Fibroblast of pulmonary artery (primary cell): ENCODE measurements at regions not wholly inside any gene's neighbourhood (a gene's known extent, or its start where the extent isn't known, plus 50 kb on each side); places are given as distances from the start of the nearest gene placed in this dataset.

ENCODE experiments used
- DNase-seq: peaks from one replicate; pipeline ENCODE4 v3.0.0-alpha.2; 2010; ENCODE audit warnings: low read depth
- H3K4me3 ChIP-seq: replicated peaks from 2 replicates; pipeline ENCODE4 v1.5.1; 2011; ENCODE audit warnings: low read depth, mild to moderate bottlenecking, control low read depth, low read length, moderate library complexity
- CTCF ChIP-seq: IDR thresholded peaks from 2 replicates; pipeline ENCODE4 v1.5.1; 2011; ENCODE audit warnings: mild to moderate bottlenecking, control low read depth, low read length, inconsistent platforms; ENCODE audit errors: missing control alignments

GRCh38 chr3:110193074-110193473, 855.7 kb upstream of the DPPA4 start:
- no peak for TF ChIP-seq CTCF
- no peak overlapping the region for H3K4me3 ChIP-seq
- peak; percentile 7 for DNase-seq

GRCh38 chr3:110198717-110199587, 861.6 kb upstream of the DPPA4 start:
- no peak for TF ChIP-seq CTCF
- no peak for DNase-seq

GRCh38 chr3:110199588-110199943, 862.2 kb upstream of the DPPA4 start:
- no peak for DNase-seq
- TF ChIP-seq CTCF, result no peak

More at GRCh38 chr3:110198717-110199587, 861.6 kb upstream of the DPPA4 start:
- no peak overlapping the region for H3K4me3 ChIP-seq

GRCh38 chr3:110210086-110210660, 861.4 kb upstream of the NECTIN3 start:
- DNase-seq, result no peak
- TF ChIP-seq CTCF, result no peak
- no peak overlapping the region for H3K4me3 ChIP-seq

More at GRCh38 chr3:110199588-110199943, 862.2 kb upstream of the DPPA4 start:
- no peak overlapping the region for H3K4me3 ChIP-seq

- no peak overlapping the region for H3K4me3 ChIP-seq
- TF ChIP-seq CTCF, result no peak
- no peak for DNase-seq
Measured at GRCh38 chr3:110226645-110227044, 845.0 kb upstream of the NECTIN3 start.

DNA sequence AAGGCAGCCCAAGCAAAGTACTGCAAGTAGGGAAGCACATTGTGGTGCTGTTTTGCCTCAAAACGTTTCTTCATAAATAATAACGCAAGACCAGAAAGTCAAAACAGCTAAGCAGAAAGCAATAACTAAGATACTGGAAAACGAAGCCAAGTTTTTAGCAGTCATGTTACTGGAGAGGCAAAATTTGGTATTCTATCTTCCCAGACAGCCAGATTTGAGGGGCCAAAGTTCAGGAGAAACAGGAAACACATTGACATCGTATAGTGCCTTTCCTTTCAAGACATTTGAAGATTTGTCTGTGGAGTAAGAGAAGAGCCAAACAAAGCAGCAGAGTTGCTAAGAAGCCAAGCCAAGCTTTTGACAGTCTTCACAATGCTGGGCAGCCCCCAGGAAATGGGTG, 843.6 kb upstream of the NECTIN3 start:
- DNase-seq, result peak; percentile 84
- TF ChIP-seq CTCF, result no peak
- no peak overlapping the region for H3K4me3 ChIP-seq
